ENCODE measurements at regions not wholly inside any gene's neighbourhood (a gene's known extent, or its start where the extent isn't known, plus 50 kb on each side); places are given as distances from the start of the nearest gene placed in this dataset.

- Histone ChIP-seq H3K9ac (ENCODE audit: extremely low read depth, insufficient read length, low read length) (no peak overlapping the region), H2AK5ac (ENCODE audit: insufficient read length, low read length) (no peak overlapping the region), H4K5ac (ENCODE audit: insufficient read length, low read depth, low read length) (no peak overlapping the region), H2BK5ac (ENCODE audit: insufficient read length, low read length) (no peak overlapping the region), H3K4me1 (ENCODE audit: insufficient read depth, low read length) (no peaks in the 10 kb centered on the region), H3K79me1 (ENCODE audit: insufficient read depth, low read depth, low read length, poor library complexity, severe bottlenecking) (no peaks in the 10 kb centered on the region), H3K56ac (ENCODE audit: insufficient read length, low read depth, low read length) (no peak overlapping the region), H3K9me3 (ENCODE audit: control insufficient read depth, low read depth, low read length) (no peaks in the 10 kb centered on the region), H2BK120ac (ENCODE audit: low read depth, low read length, poor library complexity, severe bottlenecking) (no peak overlapping the region), H2BK20ac (ENCODE audit: low read depth, low read length, poor library complexity, severe bottlenecking) (no peak overlapping the region), H3T11ph (ENCODE audit: low read length) (no peak overlapping the region), H3K23ac (ENCODE audit: insufficient read length, low read depth, low read length) (no peak overlapping the region), H3K27me3 (ENCODE audit: insufficient read depth, low read length) (no peaks in the 10 kb centered on the region), H3K14ac (ENCODE audit: insufficient read depth, low read length) (no peak overlapping the region), H3K27ac (ENCODE audit: insufficient read length, low read depth, low read length) (no peak overlapping the region), H3K4me2 (ENCODE audit: insufficient read depth, insufficient read length, low read length) (no peak overlapping the region), H3K4ac (ENCODE audit: low read depth, low read length) (no peak overlapping the region), H2BK12ac (ENCODE audit: insufficient read length, low read depth, low read length) (no peak overlapping the region), H4K20me1 (ENCODE audit: control insufficient read depth, insufficient read depth, insufficient read length) (no peaks in the 10 kb centered on the region), H3K79me2 (ENCODE audit: insufficient read depth, low read length) (no peaks in the 10 kb centered on the region), H4K91ac (ENCODE audit: insufficient read length, low read depth, low read length) (no peak overlapping the region), H2BK15ac (ENCODE audit: low read depth, low read length) (no peak overlapping the region), H3K18ac (ENCODE audit: insufficient read length, low read depth, low read length) (no peak overlapping the region), H4K8ac (replicated peaks; ENCODE audit: insufficient read length, low read depth, low read length) (no peak overlapping the region), H3K23me2 (ENCODE audit: insufficient read length, low read depth, low read length, poor library complexity, severe bottlenecking) (no peaks in the 10 kb centered on the region), H2AFZ (ENCODE audit: low read length) (no peak overlapping the region)
- TF ChIP-seq CTCF (conservative IDR thresholded peaks at IDR 0.05) = no peak
- Mint-ChIP-seq H3K27me3 (ENCODE audit: low read depth) (peaks cover 2% of the 10 kb centered on the region; the same call in 1 of the 2 replicates), H3K27ac (no peak overlapping the region), H3K36me3 (ENCODE audit: insufficient read depth in 1 of 3, low read depth in 3 of 3) (peaks cover 0 to 2% (median 0%) of the 10 kb centered on the region in 3 experiments; a peak in 1 of 7 replicates), H3K4me3 (no peak overlapping the region), H3K4me1 (no peaks in the 10 kb centered on the region), H3K9me3 (peaks cover 46 to 47% of the 10 kb centered on the region in 2 experiments)
- no peak for DNase-seq
- WGBS (ENCODE audit: extremely low coverage, insufficient read length, low lambda C conversion rate) = no CpG with 5 or more reads among the region's 1 CpG
These were observed 527.6 kb upstream of the FAM47C start for GRCh38 chrX:36480441-36480990.

Data from H9 (cell line).